NCI-H187 treated with DMSO at 0.1 percent for 48 hours (cell line): ENCODE measurements at regions not wholly inside any gene's neighbourhood (a gene's known extent, or its start where the extent isn't known, plus 50 kb on each side); places are given as distances from the start of the nearest gene placed in this dataset.

Source experiments
- DNase-seq: peaks from one replicate; lab custom pipeline; 2025; lab: John Stamatoyannopoulos, UW

- no peak for DNase-seq
Measured at GRCh38 chr22:46066691-46067090, 83.6 kb upstream of the PPARA start.

- DNase-seq: no peak
Measured at GRCh38 chr22:46067159-46068111, 82.9 kb upstream of the PPARA start.

DNA sequence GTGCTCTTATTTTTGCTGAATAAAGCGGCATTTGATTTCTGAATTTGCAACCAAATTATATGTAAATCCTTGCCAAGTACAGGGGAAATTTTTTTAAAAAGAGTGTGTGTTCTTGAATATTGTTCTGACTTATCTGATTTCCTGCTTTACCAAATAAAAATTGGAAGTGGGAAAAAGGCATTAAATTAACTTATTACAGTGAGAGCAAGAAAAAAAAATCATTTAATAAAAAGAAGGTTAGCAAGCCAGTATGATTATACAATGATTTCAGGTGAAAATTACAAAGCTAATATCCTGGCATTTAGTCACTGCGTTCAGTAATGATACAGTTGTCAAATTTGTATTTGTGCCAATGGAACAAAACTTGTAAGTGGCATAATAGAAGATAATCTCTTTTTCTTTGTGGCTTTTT is 82.1 kb upstream of the PPARA start:
- no peak for DNase-seq

- DNase-seq: no peak
Measured at GRCh38 chr22:46068593-46069491, 81.5 kb upstream of the PPARA start.

DNA sequence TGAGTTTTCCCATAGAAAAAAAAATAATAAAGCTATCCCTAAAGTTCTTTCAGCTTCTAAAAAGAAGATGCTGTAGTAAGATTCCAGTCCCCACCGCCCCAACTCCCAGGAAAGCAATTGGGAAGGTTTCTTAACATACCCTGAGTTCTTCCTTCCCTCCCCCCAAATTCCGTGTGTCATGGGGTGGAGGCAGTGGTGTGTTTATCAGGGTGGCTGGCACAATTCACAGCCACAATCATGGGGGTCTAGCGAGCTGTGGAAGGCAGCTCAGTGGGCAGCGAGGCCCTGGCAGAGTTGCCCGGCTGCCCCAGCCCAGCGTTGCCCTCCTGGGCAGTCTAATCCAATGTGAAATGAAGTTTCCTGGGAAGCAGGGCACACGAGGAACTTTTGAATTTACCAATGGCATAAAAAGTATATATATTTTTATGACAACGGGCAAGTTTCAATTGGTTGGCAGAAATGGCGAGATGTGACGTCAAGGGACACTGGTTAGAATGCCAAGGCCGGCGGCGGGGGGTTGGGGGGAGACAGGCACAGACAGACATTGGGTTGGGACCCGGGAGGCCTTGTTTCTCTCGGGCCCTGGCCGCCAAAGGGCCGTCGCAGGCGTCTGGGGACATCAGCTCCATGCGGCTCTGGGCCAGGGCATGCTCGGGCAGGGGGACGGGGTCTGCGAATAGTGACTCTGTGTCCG is 80.7 kb upstream of the PPARA start:
- peak; percentile 31 for DNase-seq

DNA sequence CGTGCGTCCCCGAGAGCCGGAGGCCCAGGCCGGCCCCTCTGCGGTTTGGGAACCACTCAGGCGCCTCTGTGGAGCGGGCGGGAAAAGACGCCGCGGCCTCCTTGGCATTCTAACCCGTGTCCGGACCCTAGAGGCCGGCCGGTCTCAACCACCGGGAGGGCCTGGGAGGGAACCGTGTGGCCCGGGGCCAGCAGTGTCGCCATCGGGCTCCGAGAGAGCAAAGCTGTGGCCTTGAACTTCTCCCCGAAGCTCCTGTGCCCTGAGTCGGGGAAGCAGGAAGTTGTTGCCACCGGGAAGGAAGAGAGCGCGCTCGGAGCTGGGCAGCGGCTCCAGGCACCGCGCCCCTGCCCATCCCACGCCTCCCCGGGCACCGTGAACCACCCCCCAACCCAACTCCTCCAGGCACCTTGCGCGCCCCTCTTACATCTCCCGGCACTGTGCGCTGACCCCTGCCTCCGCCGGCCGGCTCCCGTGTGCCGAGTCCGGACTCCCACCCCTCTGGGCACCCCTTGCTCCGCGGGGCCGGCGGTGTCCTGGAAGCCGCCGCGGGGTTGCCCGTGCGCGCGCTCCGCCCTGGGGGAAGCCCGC is 80.0 kb upstream of the PPARA start:
- DNase-seq: no peak

GRCh38 chr22:46070803-46071450 is 79.4 kb upstream of the PPARA start:
- no peak for DNase-seq

DNA sequence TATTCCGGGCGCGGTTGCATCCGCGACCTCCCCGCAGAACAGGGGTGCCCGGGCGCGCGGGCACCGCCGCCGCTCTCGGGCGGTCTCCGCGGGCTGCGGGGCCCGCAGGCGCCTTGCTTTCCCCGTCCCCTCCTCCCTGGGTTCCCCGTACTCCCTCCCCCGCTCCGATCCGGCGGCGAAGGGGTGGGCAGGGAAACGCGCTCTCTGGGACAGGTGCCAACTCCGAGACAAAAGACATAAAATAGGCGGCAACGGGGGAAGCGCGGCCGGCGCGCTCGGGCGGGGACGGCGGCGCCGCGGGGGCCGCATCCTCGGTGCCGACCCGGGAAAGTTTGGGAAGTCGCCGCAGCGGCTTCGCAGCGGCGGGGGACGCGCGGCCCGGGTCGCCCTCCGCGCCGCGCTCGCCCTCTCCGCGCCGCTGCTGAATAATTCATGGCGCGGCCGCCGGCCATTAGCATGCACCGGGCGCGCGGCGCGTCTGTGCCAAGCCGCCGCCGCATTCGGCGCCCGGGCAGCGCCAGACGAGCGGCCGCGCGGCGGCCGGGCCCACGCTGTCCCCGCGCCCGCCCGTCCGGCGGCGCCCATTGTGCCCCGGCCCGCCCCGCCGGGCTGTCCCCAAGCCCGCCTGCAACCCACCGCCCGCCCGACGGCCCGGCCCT is 78.7 kb upstream of the PPARA start:
- no peak for DNase-seq

DNA sequence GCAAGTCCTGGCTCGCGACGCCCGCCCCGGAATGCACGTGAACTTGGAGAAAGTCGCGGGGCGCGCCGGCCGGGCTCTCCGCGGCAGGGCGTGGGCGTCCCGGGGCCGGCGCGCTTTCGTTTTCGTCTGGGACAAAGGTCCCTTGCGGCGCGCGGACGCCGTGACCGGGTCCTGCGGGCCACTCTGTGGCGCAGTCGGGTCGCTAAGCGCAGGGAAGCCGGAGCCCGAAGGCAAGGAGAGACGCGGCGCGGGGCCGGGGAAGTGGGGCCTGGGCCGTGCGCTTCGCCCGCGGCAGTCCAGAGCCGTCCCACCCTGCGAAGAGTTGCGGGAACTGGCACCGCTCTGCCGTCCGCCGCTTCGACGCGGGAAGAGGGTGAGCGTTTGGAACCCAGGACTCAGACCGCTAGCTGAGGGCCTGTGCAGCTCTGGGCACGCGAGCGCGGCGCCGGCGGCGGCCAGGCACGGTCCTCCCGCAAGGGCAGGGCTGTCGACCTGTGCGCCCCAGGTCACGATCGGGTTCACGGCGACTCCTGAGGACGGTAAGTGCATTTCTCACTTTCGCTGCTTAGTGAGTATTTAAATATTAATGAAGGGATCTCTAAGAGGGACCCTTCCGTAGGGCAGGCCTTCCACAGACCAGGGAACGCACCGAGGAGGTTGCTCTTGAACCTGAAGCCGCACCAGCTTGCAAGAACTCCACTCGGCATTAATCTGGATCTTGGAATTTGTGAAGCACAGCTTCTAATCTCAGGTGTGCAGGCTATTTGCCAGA is 78.0 kb upstream of the PPARA start:
- DNase-seq: no peak

- DNase-seq: no peak
Measured at GRCh38 chr22:46072981-46073682, 77.2 kb upstream of the PPARA start.

GRCh38 chr22:46073683-46074504 is 76.4 kb upstream of the PPARA start:
- no peak for DNase-seq

DNA sequence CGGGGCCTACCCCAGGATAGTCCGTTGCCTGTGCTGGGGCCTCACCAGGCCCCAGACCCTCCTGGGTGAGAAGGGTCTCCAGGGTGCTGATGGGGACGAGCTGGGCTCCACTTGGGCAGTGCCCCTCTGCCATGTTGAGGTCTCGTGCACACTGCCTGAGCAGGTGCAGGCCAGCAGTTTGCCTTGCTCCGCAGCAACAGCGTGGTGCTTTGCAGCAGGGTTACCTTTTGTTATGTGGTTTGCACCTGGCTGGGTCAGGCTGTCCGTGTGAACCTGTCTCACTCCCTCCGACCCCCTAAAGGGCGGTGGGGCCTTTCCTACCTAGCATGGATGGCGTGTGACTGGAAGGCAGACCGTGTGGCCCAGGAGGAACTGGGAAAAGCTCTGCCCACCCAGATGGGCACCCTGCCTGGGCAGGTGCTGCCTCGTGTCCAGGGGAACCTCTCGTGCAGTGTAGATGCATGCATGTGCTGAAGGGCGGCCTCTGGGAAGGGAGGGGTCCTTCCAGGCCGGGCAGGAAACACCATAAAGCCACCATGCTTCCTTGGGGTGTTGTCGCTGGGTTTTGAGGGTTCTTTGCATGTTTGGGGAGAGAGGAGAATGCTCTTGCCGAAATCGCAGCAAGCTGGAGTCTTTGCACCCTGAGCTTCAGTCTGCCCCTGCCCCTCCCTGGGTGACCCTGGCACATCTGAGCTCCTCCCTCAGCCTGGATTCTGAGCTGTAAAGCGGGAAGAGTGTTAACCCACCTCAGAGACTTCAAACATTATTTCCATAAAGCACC is 75.4 kb upstream of the PPARA start:
- no peak for DNase-seq

GRCh38 chr22:46075764-46076531 is 74.4 kb upstream of the PPARA start:
- no peak for DNase-seq

- no peak for DNase-seq
Measured at GRCh38 chr22:46076651-46077339, 73.5 kb upstream of the PPARA start.

- no peak for DNase-seq
Measured at GRCh38 chr22:46077669-46078099, 72.6 kb upstream of the PPARA start.
